HEK293 (cell line): ENCODE measurements at regions not wholly inside any gene's neighbourhood (a gene's known extent, or its start where the extent isn't known, plus 50 kb on each side); places are given as distances from the start of the nearest gene placed in this dataset.

Source experiments
- CTCF ChIA-PET: fragments of 350-600 bp; formaldehyde crosslinking; extraction: SDS; loops from one replicate; lab custom pipeline; 2021; ENCODE audit warnings: antibody characterized with exemption; lab: Yijun Ruan, JAX
- POLR2A ChIA-PET: fragments of 300-600 bp; formaldehyde crosslinking; extraction: SDS; loops from one replicate; lab custom pipeline; 2020; ENCODE audit warnings: antibody characterized with exemption, inconsistent platforms; lab: Yijun Ruan, JAX
- H3K27ac ChIP-seq: fragments of 200-500 bp; sonication (Bioruptor generic); 2 replicates; pipeline ENCODE4 v1.5.1; 2014; ENCODE audit warnings: low read depth, low read length, control low read depth, inconsistent platforms; ENCODE audit errors: extremely low read depth
- H3K36me3 ChIP-seq, 2 experiments: fragments of 200-500 bp in 1 of 2; sonication (Bioruptor generic) in 1 of 2; 1 replicate in 1 of 2; 2 replicates in 1 of 2; pipeline ENCODE4 v1.5.1; 2014 to 2017; ENCODE audit warnings: inconsistent platforms in 2 of 2, low read length in 2 of 2; ENCODE audit not compliant: control insufficient read depth in 2 of 2, insufficient read depth in 1 of 2
- H3K4me1 ChIP-seq: fragments of 200-500 bp; sonication (Bioruptor generic); 2 replicates; pipeline ENCODE4 v1.5.1; 2014; ENCODE audit warnings: mild to moderate bottlenecking, low read length, inconsistent platforms; ENCODE audit not compliant: control insufficient read depth, insufficient read depth
- H3K4me3 ChIP-seq: 2 replicates; pipeline ENCODE4 v1.5.1; 2011; ENCODE audit warnings: low read depth, mild to moderate bottlenecking, control low read depth, low read length, moderate library complexity
- H3K9me3 ChIP-seq: fragments of 200-500 bp; sonication (Bioruptor generic); 2 replicates; pipeline ENCODE4 v1.5.1; 2014; ENCODE audit warnings: low read depth, low read length, inconsistent platforms; ENCODE audit not compliant: control insufficient read depth, insufficient read depth
- ATF2 ChIP-seq: fragments of 450-650 bp; formaldehyde crosslinking; IDR thresholded peaks from 2 replicates; pipeline ENCODE4 v1.5.1; 2016; ENCODE audit warnings: missing biosample characterization, missing genetic modification characterization, low read depth
- EGR2 ChIP-seq: fragments of 450-650 bp; formaldehyde crosslinking; IDR thresholded peaks from 2 replicates; pipeline ENCODE4 v1.5.1; 2016; ENCODE audit warnings: low read depth, missing biosample characterization, missing genetic modification characterization
- PRDM2 ChIP-seq: fragments of 450-650 bp; formaldehyde crosslinking; IDR thresholded peaks from 2 replicates; pipeline ENCODE4 v1.5.1; 2016; ENCODE audit warnings: missing biosample characterization, missing genetic modification characterization, borderline replicate concordance
- ZBTB8A ChIP-seq: fragments of 450-650 bp; formaldehyde crosslinking; IDR thresholded peaks from 2 replicates; pipeline ENCODE4 v1.5.1; 2016; ENCODE audit warnings: missing biosample characterization, missing genetic modification characterization
- ZNF121 ChIP-seq: fragments of 450-650 bp; formaldehyde crosslinking; IDR thresholded peaks from 2 replicates; pipeline ENCODE4 v1.5.1; 2016; ENCODE audit warnings: missing biosample characterization, missing genetic modification characterization
- ZNF148 ChIP-seq: fragments of 450-650 bp; formaldehyde crosslinking; IDR thresholded peaks from 2 replicates; pipeline ENCODE4 v1.5.0; 2017; ENCODE audit warnings: missing biosample characterization, missing genetic modification characterization, borderline replicate concordance
- ZNF18 ChIP-seq: fragments of 450-650 bp; formaldehyde crosslinking; IDR thresholded peaks from 2 replicates; pipeline ENCODE4 v1.5.1; 2016; ENCODE audit warnings: missing biosample characterization, missing genetic modification characterization
- ZNF239 ChIP-seq: fragments of 450-650 bp; formaldehyde crosslinking; IDR thresholded peaks from 2 replicates; pipeline ENCODE4 v1.5.1; 2016; ENCODE audit warnings: missing biosample characterization, missing genetic modification characterization
- ZNF280C ChIP-seq: fragments of 450-650 bp; formaldehyde crosslinking; IDR thresholded peaks from 2 replicates; pipeline ENCODE4 v1.5.1; 2016; ENCODE audit warnings: missing biosample characterization, missing genetic modification characterization
- ZNF362 ChIP-seq: fragments of 450-650 bp; formaldehyde crosslinking; IDR thresholded peaks from 2 replicates; pipeline ENCODE4 v1.5.1; 2016; ENCODE audit warnings: missing biosample characterization, missing genetic modification characterization
- ZNF501 ChIP-seq: fragments of 450-650 bp; formaldehyde crosslinking; IDR thresholded peaks from 2 replicates; pipeline ENCODE4 v1.5.1; 2016; ENCODE audit warnings: missing biosample characterization, missing genetic modification characterization
- ZNF580 ChIP-seq: fragments of 450-650 bp; formaldehyde crosslinking; IDR thresholded peaks from 2 replicates; pipeline ENCODE4 v1.5.1; 2016; ENCODE audit warnings: missing biosample characterization, missing genetic modification characterization
- ZNF843 ChIP-seq: fragments of 450-650 bp; formaldehyde crosslinking; IDR thresholded peaks from 2 replicates; pipeline ENCODE4 v1.5.1; 2016; ENCODE audit warnings: missing biosample characterization, missing genetic modification characterization
- ZSCAN18 ChIP-seq: fragments of 450-650 bp; formaldehyde crosslinking; IDR thresholded peaks from 2 replicates; pipeline ENCODE4 v1.5.1; 2016; ENCODE audit warnings: missing biosample characterization, missing genetic modification characterization

GRCh38 chrX:98405376-98405775, 1521.7 kb downstream of the RPA4 start:
- Histone ChIP-seq H3K4me3 (no peak overlapping the region), H3K9me3 (no peaks in the 10 kb centered on the region; the same call in 1 of the 2 replicates), H3K4me1 (no peaks in the 10 kb centered on the region), H3K36me3 (no peaks in the 10 kb centered on the region), H3K27ac (no peak overlapping the region)
- ChIA-PET CTCF (no interaction called here), POLR2A (no interaction called here)
- TF ChIP-seq ZSCAN18 (no peak), ZNF148 (tag by site-specific recombination) (no peak), ZNF362 (tag by site-specific recombination) (no peak), ATF2 (tag by site-specific recombination) (no peak), ZNF843 (tag by site-specific recombination) (no peak), ZBTB8A (no peak), ZNF121 (tag by site-specific recombination) (no peak), EGR2 (tag by site-specific recombination) (no peak), ZNF18 (tag by site-specific recombination) (no peak), ZNF580 (tag by site-specific recombination) (no peak), ZNF239 (tag by site-specific recombination) (no peak), ZNF501 (no peak), PRDM2 (tag by site-specific recombination) (no peak), ZNF280C (tag by site-specific recombination) (no peak)
